NT2/D1 (cell line): ENCODE measurements at regions not wholly inside any gene's neighbourhood (a gene's known extent, or its start where the extent isn't known, plus 50 kb on each side); places are given as distances from the start of the nearest gene placed in this dataset.

Experiments used
- DNase-seq: peaks from one replicate; pipeline ENCODE4 v3.0.0-alpha.2; 2011; ENCODE audit warnings: low read depth, low spot score
- H3K27me3 ChIP-seq: 2 replicates; pipeline ENCODE4 v1.6.0; 2011; ENCODE audit warnings: mild to moderate bottlenecking; ENCODE audit not compliant: insufficient read length, insufficient read depth
- H3K36me3 ChIP-seq: 2 replicates; pipeline ENCODE4 v1.6.1; 2011; ENCODE audit warnings: mild to moderate bottlenecking, low read length, mixed read lengths; ENCODE audit not compliant: insufficient read depth, insufficient read length
- H3K4me1 ChIP-seq: 2 replicates; pipeline ENCODE4 v1.5.1; 2011; ENCODE audit not compliant: insufficient read depth, insufficient read length
- H3K4me3 ChIP-seq: 2 replicates; pipeline ENCODE4 v1.5.1; 2011; ENCODE audit warnings: low read depth; ENCODE audit not compliant: insufficient read length
- H3K9ac ChIP-seq: 2 replicates; pipeline ENCODE4 v1.6.0; 2011; ENCODE audit warnings: low read depth; ENCODE audit not compliant: insufficient read length
- H3K9me3 ChIP-seq: 2 replicates; pipeline ENCODE4 v1.5.1; 2011; ENCODE audit warnings: mild to moderate bottlenecking, low read length; ENCODE audit not compliant: insufficient read depth
- SUZ12 ChIP-seq: IDR thresholded peaks from 2 replicates; pipeline ENCODE4 v1.6.1; 2011; ENCODE audit not compliant: insufficient read length, insufficient read depth; ENCODE audit errors: extremely low read depth
- YY1 ChIP-seq: IDR thresholded peaks from 2 replicates; pipeline ENCODE4 v1.6.1; 2011; ENCODE audit not compliant: insufficient read length, insufficient read depth
- ZNF274 ChIP-seq: IDR thresholded peaks from 2 replicates; pipeline ENCODE4 v1.6.1; 2011; ENCODE audit warnings: mild to moderate bottlenecking, low read depth, low read length

DNA sequence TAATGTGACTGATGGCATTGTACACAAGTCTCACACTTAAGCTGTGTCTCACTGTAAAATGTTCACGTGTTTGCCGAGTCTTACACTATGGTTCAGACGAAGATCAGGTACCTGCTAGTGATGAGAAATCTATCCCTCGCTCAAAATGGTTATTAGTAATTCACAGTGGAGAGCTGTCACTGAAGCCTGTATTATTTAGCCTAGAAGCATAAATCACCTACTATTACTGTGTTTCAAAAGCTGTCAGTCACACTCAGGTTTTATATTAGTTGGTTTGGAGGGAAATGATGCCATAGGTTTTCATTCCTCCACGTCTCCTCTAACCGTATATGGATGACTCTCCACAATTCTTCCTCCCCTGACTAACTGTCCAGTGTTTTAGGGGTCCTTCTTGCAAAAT is 292.4 kb upstream of the ZEB2 start:
- Histone ChIP-seq H3K4me3 (no peak overlapping the region), H3K27me3 (no peaks in the 10 kb centered on the region), H3K9me3 (no peaks in the 10 kb centered on the region), H3K36me3 (no peaks in the 10 kb centered on the region), H3K4me1 (no peaks in the 10 kb centered on the region), H3K9ac (no peak overlapping the region)
- no peak for DNase-seq
- TF ChIP-seq ZNF274 = no peak
- no peak for TF ChIP-seq SUZ12
- TF ChIP-seq YY1 = no peak

DNA sequence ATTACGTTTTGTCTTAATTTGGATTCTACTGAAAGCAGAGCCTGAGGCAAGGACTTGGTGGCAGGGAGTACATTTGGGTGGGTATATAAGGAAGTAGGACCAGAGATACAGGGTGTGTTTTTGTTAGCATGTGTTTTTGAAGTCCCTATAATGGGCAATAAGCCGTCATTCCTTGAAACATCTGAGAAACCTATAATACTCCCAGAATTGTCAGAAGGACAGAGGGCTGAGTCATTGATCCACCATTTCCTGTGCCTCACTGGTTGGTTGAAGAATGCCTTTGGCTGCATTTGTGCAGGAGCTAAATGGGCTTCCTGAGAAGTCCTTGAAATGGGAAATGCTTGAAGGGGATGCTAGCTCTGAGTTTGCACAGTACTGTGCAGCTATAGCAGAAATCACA is 281.8 kb upstream of the ZEB2 start:
- H3K4me1 ChIP-seq = no peaks in the 10 kb centered on the region
- TF ChIP-seq ZNF274 = no peak
- no peak for TF ChIP-seq SUZ12
- TF ChIP-seq YY1 = no peak
- no peak overlapping the region for H3K9ac ChIP-seq
- DNase-seq = no peak
- H3K9me3 ChIP-seq = no peaks in the 10 kb centered on the region
- H3K36me3 ChIP-seq = no peaks in the 10 kb centered on the region
- H3K27me3 ChIP-seq = no peaks in the 10 kb centered on the region
- H3K4me3 ChIP-seq = no peak overlapping the region

DNA sequence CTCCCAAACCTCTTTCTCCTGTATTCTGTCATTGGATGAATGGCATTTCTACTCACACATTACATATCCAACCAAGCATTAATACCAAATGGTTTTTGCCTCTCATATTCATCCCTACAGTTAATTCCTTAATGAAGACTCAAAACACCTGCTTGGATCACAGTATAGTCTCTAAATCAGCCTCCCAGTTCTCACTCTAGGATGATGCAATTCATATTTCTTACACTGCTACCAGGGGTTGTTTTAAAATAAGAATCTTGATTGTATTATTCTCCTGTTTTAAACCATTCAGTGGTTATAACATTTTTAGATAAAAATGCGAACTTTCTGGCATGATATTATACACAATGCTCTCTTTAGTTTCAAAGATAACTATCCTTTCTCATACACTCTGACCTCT is 281.4 kb upstream of the ZEB2 start:
- DNase-seq = no peak
- no peak for TF ChIP-seq SUZ12
- TF ChIP-seq ZNF274 = no peak
- no peak for TF ChIP-seq YY1
- Histone ChIP-seq H3K36me3 (no peaks in the 10 kb centered on the region), H3K27me3 (no peaks in the 10 kb centered on the region), H3K4me1 (no peaks in the 10 kb centered on the region), H3K9me3 (no peaks in the 10 kb centered on the region), H3K9ac (no peak overlapping the region), H3K4me3 (no peak overlapping the region)

DNA sequence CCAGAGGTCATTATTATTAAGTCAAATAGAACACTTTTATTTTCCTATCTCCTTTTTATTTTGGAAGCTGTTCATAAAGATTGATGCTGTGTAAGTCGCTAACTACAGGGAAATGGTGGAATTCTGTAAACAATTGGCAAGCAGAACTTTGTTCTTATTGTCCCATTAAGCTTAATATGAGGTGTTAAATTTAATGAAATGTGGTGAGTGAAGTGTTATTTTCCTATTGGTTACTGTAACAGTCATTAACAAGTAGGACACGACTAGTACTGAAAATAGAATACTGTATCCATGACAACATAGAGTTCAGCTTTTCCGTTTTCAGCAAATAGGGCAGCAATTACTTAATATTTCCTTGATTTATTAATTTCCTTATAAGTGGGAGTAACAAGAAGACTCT is 279.1 kb upstream of the ZEB2 start:
- DNase-seq = no peak
- TF ChIP-seq ZNF274 (no peak), SUZ12 (no peak), YY1 (no peak)
- H3K4me3 ChIP-seq = no peak overlapping the region
- H3K9me3 ChIP-seq = no peaks in the 10 kb centered on the region
- no peaks in the 10 kb centered on the region for H3K36me3 ChIP-seq
- H3K27me3 ChIP-seq = no peaks in the 10 kb centered on the region
- no peaks in the 10 kb centered on the region for H3K4me1 ChIP-seq
- H3K9ac ChIP-seq = no peak overlapping the region

DNA sequence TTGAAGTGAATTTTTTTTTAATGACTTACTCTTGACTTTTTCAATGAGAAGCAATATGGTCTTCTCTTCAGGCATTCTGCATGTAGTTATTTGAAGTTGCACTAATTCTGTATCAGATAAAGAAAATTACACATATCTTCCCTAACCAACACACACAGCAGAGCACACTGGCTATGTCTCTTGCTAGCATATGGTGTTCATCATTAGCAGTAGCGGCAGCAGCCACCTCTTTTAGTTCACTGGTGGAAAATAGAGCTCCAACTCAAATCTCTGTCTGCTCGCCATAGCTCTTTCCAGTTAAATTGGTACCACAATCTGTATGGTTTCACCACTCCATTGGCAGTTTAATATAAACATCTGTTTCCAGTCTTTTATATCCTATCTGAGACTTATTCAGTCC is 278.1 kb upstream of the ZEB2 start:
- H3K4me1 ChIP-seq = no peaks in the 10 kb centered on the region
- no peak overlapping the region for H3K9ac ChIP-seq
- no peaks in the 10 kb centered on the region for H3K27me3 ChIP-seq
- no peak for DNase-seq
- no peaks in the 10 kb centered on the region for H3K36me3 ChIP-seq
- no peak overlapping the region for H3K4me3 ChIP-seq
- no peaks in the 10 kb centered on the region for H3K9me3 ChIP-seq
- no peak for TF ChIP-seq ZNF274
- TF ChIP-seq SUZ12 = no peak
- TF ChIP-seq YY1 = no peak

DNA sequence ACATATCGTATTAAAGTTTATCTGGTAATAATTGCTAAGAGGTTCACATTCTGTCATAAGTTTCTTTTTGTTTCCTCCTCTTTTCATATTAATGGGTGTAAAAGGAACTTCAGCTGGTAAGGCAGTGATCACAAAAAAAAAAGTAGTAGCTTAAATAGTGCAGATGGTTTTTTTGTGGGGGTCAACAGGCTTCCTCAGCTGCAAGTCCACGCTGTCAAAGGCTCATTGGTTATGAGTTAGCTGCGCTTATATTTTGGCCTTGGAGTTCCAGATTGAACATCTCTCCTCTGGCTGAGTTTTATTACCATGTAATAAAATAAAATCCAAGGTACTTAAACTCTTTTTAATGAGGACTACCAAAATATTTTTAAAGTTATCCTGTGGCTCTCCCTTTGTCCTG is 277.0 kb upstream of the ZEB2 start:
- no peaks in the 10 kb centered on the region for H3K9me3 ChIP-seq
- H3K36me3 ChIP-seq = no peaks in the 10 kb centered on the region
- TF ChIP-seq YY1 (no peak), SUZ12 (no peak), ZNF274 (no peak)
- H3K4me3 ChIP-seq = no peak overlapping the region
- no peak for DNase-seq
- H3K9ac ChIP-seq = no peak overlapping the region
- no peaks in the 10 kb centered on the region for H3K27me3 ChIP-seq
- no peaks in the 10 kb centered on the region for H3K4me1 ChIP-seq

DNA sequence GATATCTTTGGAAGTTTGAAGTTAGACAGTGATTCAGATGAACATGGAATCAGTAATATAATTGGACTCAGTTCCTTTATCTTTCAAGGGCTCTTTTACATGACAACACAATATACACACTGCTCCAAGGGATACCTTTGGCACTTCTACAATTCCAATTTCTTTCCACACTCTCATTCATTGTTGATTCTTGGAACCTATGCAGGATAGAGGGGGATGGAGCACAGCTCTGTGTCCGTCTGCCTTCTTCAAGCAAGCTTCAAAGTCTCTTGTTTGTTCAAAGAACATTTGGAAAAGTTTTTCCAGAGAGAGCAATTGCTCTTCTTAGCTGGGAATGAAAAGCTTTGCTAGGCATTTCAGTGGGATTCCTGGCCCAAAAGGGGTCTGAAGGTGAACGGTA is 276.2 kb upstream of the ZEB2 start:
- Histone ChIP-seq H3K9me3 (no peaks in the 10 kb centered on the region), H3K27me3 (no peaks in the 10 kb centered on the region), H3K36me3 (no peaks in the 10 kb centered on the region), H3K9ac (no peak overlapping the region), H3K4me1 (no peaks in the 10 kb centered on the region), H3K4me3 (no peak overlapping the region)
- no peak for TF ChIP-seq ZNF274
- TF ChIP-seq SUZ12 = no peak
- DNase-seq = no peak

DNA sequence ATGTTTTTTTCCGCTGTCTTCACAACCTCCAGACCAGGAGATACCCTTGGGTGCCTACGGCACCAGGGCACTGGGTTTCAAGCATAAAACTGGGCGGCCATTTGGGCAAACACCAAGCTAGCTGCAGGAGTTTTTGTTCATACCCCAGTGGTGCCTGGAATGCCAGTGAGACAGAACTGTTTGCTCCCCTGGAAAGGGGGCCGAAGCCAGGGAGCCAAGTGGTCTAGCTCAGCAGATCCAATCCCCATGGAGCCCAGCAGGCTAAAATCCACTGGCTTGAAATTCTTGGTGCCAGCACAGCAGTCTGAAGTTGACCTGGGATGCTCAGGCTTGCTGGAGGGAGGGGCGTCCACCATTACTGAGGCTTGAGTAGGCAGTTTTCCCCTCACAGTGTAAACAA is 265.3 kb upstream of the ZEB2 start:
- Histone ChIP-seq H3K4me1 (no peaks in the 10 kb centered on the region), H3K9ac (no peak overlapping the region), H3K4me3 (no peak overlapping the region), H3K27me3 (no peaks in the 10 kb centered on the region), H3K9me3 (no peaks in the 10 kb centered on the region), H3K36me3 (no peaks in the 10 kb centered on the region)
- no peak for DNase-seq
- no peak for TF ChIP-seq YY1
- no peak for TF ChIP-seq ZNF274
- TF ChIP-seq SUZ12 = no peak
